Endodermal cell (in vitro differentiated cells): ENCODE measurements at regions not wholly inside any gene's neighbourhood (a gene's known extent, or its start where the extent isn't known, plus 50 kb on each side); places are given as distances from the start of the nearest gene placed in this dataset.

Experiments
- DNase-seq: peaks from one replicate; pipeline ENCODE4 v3.0.0-alpha.2; 2017
- H3K27ac ChIP-seq: 2 replicates; pipeline ENCODE4 v1.5.1; 2013; ENCODE audit warnings: mild to moderate bottlenecking, low read depth, low read length, moderate library complexity
- H3K27me3 ChIP-seq: 2 replicates; pipeline ENCODE4 v1.6.1; 2013; ENCODE audit warnings: mild to moderate bottlenecking, low read length, moderate library complexity; ENCODE audit not compliant: insufficient read depth, control insufficient read depth, poor library complexity, severe bottlenecking
- H3K36me3 ChIP-seq: 2 replicates; pipeline ENCODE4 v1.7.0; 2013; ENCODE audit warnings: mild to moderate bottlenecking, low read length, moderate library complexity; ENCODE audit not compliant: control insufficient read depth, insufficient read depth
- H3K4me1 ChIP-seq: one replicate; pipeline ENCODE4 v1.7.0; 2013; ENCODE audit warnings: low read length; ENCODE audit not compliant: control insufficient read depth, insufficient read depth
- H3K4me3 ChIP-seq: 2 replicates; pipeline ENCODE4 v1.5.1; 2013; ENCODE audit warnings: mild to moderate bottlenecking, low read length, moderate library complexity
- H3K9ac ChIP-seq: 2 replicates; pipeline ENCODE4 v1.6.1; 2013; ENCODE audit warnings: mild to moderate bottlenecking, low read length, moderate library complexity; ENCODE audit not compliant: poor library complexity, severe bottlenecking; ENCODE audit errors: extremely low read depth
- H3K9me3 ChIP-seq: 2 replicates; pipeline ENCODE4 v1.6.1; 2013; ENCODE audit warnings: mild to moderate bottlenecking, low read length, moderate library complexity; ENCODE audit not compliant: control insufficient read depth
- H3K27ac Mint-ChIP-seq: 2 replicates; pipeline ENCODE4 v1.8.0; 2020; ENCODE audit warnings: mixed read lengths
- H3K27me3 Mint-ChIP-seq: 2 replicates; pipeline ENCODE4 v1.8.0; 2021; ENCODE audit warnings: mild to moderate bottlenecking, mixed read lengths; ENCODE audit not compliant: insufficient read depth
- H3K36me3 Mint-ChIP-seq: 2 replicates; pipeline ENCODE4 v1.8.0; 2020; ENCODE audit warnings: low read depth, mixed read lengths
- H3K4me1 Mint-ChIP-seq: 2 replicates; pipeline ENCODE4 v1.8.0; 2020; ENCODE audit warnings: mixed read lengths
- H3K4me3 Mint-ChIP-seq: 2 replicates; pipeline ENCODE4 v1.8.0; 2020; ENCODE audit warnings: mild to moderate bottlenecking, moderate library complexity, mixed read lengths
- H3K9me3 Mint-ChIP-seq: 2 replicates; pipeline ENCODE4 v1.8.0; 2020; ENCODE audit warnings: mild to moderate bottlenecking, mixed read lengths
- WGBS, 2 experiments: methylation state at CpG; one replicate each; pipeline versions ENCODE4 v1.1.5 to v1.1.7; 2013; ENCODE audit warnings: missing lambda C conversion rate in 2 of 2, mixed read lengths in 1 of 2; ENCODE audit not compliant: insufficient coverage in 1 of 2, insufficient read length in 1 of 2; 5-methylcytosine and 5-hydroxymethylcytosine counted together
- TF ChIP-seq, protein P1 (sequence below): fragments of 200-600 bp; sonication (generic); conservative IDR thresholded peaks from 2 replicates; pipeline ENCODE4 v1.5.0; 2021; ENCODE audit warnings: antibody characterized with exemption, mild to moderate bottlenecking

- H3K27ac ChIP-seq, result no peak overlapping the region
- no peak overlapping the region for H3K9ac ChIP-seq
- DNase-seq, result no peak
- no peaks in the 10 kb centered on the region for H3K9me3 ChIP-seq
- no peaks in the 10 kb centered on the region for H3K36me3 Mint-ChIP-seq
- H3K36me3 ChIP-seq, result no peaks in the 10 kb centered on the region
- H3K27ac Mint-ChIP-seq, result no peak overlapping the region
- TF ChIP-seq, protein P1, sequence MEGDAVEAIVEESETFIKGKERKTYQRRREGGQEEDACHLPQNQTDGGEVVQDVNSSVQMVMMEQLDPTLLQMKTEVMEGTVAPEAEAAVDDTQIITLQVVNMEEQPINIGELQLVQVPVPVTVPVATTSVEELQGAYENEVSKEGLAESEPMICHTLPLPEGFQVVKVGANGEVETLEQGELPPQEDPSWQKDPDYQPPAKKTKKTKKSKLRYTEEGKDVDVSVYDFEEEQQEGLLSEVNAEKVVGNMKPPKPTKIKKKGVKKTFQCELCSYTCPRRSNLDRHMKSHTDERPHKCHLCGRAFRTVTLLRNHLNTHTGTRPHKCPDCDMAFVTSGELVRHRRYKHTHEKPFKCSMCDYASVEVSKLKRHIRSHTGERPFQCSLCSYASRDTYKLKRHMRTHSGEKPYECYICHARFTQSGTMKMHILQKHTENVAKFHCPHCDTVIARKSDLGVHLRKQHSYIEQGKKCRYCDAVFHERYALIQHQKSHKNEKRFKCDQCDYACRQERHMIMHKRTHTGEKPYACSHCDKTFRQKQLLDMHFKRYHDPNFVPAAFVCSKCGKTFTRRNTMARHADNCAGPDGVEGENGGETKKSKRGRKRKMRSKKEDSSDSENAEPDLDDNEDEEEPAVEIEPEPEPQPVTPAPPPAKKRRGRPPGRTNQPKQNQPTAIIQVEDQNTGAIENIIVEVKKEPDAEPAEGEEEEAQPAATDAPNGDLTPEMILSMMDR, result no peak
- H3K9me3 Mint-ChIP-seq, result no peaks in the 10 kb centered on the region
- H3K27me3 Mint-ChIP-seq, result no peaks in the 10 kb centered on the region
- no peak overlapping the region for H3K4me3 Mint-ChIP-seq
- H3K27me3 ChIP-seq, result no peaks in the 10 kb centered on the region
- H3K4me3 ChIP-seq, result no peak overlapping the region
- peaks cover 6% of the 10 kb centered on the region for H3K4me1 ChIP-seq
- H3K4me1 Mint-ChIP-seq, result peaks cover 35% of the 10 kb centered on the region
Measured at GRCh38 chr9:119559056-119559455, 189.8 kb upstream of the BRINP1 start.

- H3K27ac Mint-ChIP-seq, result peak overlapping the region; percentile 73
- TF ChIP-seq, protein P1, result peak; percentile 99
- H3K27me3 ChIP-seq, result no peaks in the 10 kb centered on the region
- H3K4me1 Mint-ChIP-seq, result peaks cover 44% of the 10 kb centered on the region
- 39 to 41% methylated on average over 18 to 31 of the region's 31 CpGs for WGBS, 2 experiments
- H3K9me3 Mint-ChIP-seq, result no peaks in the 10 kb centered on the region
- H3K36me3 Mint-ChIP-seq, result no peaks in the 10 kb centered on the region
- no peak overlapping the region for H3K4me3 ChIP-seq
- H3K27me3 Mint-ChIP-seq, result no peaks in the 10 kb centered on the region
- peaks cover 6% of the 10 kb centered on the region for H3K4me1 ChIP-seq
- peak overlapping the region; percentile 44 for H3K4me3 Mint-ChIP-seq
- no peak overlapping the region for H3K9ac ChIP-seq
- H3K27ac ChIP-seq, result no peak overlapping the region
- peak; percentile 95 for DNase-seq
- no peaks in the 10 kb centered on the region for H3K36me3 ChIP-seq
- no peaks in the 10 kb centered on the region for H3K9me3 ChIP-seq
Measured at GRCh38 chr9:119556129-119556875, 187.1 kb upstream of the BRINP1 start.

DNA sequence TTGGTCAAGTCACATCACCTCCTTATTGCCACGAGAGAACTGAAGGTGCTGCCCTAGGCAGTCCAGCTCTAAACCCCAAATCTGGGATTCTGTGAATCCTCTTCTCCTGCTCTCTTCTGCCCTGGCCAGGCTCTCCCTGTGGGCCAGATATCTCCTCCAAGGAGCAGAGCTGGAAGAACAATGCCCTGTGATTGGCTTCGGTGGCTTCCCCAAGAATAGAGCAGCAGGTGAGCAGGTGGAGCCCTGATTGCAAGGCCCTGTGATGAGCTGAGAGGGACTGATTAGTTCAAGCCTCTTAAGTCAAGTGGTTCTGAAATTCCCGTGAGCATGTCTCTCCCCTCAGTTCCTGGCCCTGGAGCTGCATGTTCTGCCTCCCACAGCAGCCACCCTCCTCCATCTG lies 175.3 kb upstream of the BRINP1 start:
- Mint-ChIP-seq H3K4me1 (peaks cover 68% of the 10 kb centered on the region), H3K9me3 (peaks cover 3% of the 10 kb centered on the region), H3K27me3 (no peaks in the 10 kb centered on the region), H3K4me3 (no peak overlapping the region), H3K36me3 (peaks cover 2% of the 10 kb centered on the region), H3K27ac (no peak overlapping the region)
- H3K36me3 ChIP-seq, result no peaks in the 10 kb centered on the region
- TF ChIP-seq, protein P1, result no peak
- 57 to 86% methylated on average over 1 to 3 of the region's 3 CpGs for WGBS, 2 experiments
- no peak overlapping the region for H3K9ac ChIP-seq
- peaks cover 28% of the 10 kb centered on the region for H3K4me1 ChIP-seq
- H3K27me3 ChIP-seq, result no peaks in the 10 kb centered on the region
- no peak overlapping the region for H3K27ac ChIP-seq
- DNase-seq, result peak; percentile 71
- H3K9me3 ChIP-seq, result peaks cover 11% of the 10 kb centered on the region
- no peak overlapping the region for H3K4me3 ChIP-seq
